ENCODE measurements at regions not wholly inside any gene's neighbourhood (a gene's known extent, or its start where the extent isn't known, plus 50 kb on each side); places are given as distances from the start of the nearest gene placed in this dataset.

DNA sequence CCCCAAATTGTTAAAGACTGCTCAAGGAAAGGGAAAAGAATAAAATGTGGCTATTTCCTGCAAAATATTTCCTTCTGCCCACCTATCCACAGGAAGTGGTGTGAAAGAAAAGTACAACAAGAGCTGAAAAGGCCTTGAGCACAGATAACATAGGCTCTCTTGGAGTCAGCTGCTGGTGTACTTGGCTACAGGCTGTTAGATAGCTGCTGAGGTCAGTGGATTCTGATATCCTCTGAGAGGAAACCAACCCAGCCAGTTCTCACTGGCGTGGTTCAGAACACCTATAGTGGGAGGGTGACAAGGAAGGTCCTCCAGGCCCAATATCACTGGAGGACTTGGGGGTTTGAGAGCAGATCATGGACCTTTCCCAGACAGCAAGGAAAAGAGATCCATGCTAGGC lies 124.4 kb upstream of the GAP43 start:
- intact Hi-C loops (cut with micrococcal nuclease; ENCODE audit: unreplicated experiment) (no loop called here), in situ Hi-C loops (cut with HindIII; ENCODE audit: extremely low pct_ligation_motif_present, low pct_unique_long_range_greater_than_20kb) (no loop called here)
- no peak for TF ChIP-seq ADNP (CRISPR knock-in tag; IDR thresholded peaks at IDR 0.05)
- no peak for TF ChIP-seq ZNF33B (CRISPR knock-in tag; IDR thresholded peaks at IDR 0.05)
- TF ChIP-seq, protein P1, sequence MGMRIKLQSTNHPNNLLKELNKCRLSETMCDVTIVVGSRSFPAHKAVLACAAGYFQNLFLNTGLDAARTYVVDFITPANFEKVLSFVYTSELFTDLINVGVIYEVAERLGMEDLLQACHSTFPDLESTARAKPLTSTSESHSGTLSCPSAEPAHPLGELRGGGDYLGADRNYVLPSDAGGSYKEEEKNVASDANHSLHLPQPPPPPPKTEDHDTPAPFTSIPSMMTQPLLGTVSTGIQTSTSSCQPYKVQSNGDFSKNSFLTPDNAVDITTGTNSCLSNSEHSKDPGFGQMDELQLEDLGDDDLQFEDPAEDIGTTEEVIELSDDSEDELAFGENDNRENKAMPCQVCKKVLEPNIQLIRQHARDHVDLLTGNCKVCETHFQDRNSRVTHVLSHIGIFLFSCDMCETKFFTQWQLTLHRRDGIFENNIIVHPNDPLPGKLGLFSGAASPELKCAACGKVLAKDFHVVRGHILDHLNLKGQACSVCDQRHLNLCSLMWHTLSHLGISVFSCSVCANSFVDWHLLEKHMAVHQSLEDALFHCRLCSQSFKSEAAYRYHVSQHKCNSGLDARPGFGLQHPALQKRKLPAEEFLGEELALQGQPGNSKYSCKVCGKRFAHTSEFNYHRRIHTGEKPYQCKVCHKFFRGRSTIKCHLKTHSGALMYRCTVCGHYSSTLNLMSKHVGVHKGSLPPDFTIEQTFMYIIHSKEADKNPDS (CRISPR knock-in tag; IDR thresholded peaks at IDR 0.05) = no peak
- TF ChIP-seq ZSCAN31 (CRISPR knock-in tag; IDR thresholded peaks at IDR 0.05; ENCODE audit: low read depth) = no peak
- no peak for TF ChIP-seq NR3C1 (CRISPR knock-in tag; IDR thresholded peaks at IDR 0.05)
- no peak for TF ChIP-seq TAF1 (CRISPR knock-in tag; IDR thresholded peaks at IDR 0.05)
- TF ChIP-seq, protein P2, sequence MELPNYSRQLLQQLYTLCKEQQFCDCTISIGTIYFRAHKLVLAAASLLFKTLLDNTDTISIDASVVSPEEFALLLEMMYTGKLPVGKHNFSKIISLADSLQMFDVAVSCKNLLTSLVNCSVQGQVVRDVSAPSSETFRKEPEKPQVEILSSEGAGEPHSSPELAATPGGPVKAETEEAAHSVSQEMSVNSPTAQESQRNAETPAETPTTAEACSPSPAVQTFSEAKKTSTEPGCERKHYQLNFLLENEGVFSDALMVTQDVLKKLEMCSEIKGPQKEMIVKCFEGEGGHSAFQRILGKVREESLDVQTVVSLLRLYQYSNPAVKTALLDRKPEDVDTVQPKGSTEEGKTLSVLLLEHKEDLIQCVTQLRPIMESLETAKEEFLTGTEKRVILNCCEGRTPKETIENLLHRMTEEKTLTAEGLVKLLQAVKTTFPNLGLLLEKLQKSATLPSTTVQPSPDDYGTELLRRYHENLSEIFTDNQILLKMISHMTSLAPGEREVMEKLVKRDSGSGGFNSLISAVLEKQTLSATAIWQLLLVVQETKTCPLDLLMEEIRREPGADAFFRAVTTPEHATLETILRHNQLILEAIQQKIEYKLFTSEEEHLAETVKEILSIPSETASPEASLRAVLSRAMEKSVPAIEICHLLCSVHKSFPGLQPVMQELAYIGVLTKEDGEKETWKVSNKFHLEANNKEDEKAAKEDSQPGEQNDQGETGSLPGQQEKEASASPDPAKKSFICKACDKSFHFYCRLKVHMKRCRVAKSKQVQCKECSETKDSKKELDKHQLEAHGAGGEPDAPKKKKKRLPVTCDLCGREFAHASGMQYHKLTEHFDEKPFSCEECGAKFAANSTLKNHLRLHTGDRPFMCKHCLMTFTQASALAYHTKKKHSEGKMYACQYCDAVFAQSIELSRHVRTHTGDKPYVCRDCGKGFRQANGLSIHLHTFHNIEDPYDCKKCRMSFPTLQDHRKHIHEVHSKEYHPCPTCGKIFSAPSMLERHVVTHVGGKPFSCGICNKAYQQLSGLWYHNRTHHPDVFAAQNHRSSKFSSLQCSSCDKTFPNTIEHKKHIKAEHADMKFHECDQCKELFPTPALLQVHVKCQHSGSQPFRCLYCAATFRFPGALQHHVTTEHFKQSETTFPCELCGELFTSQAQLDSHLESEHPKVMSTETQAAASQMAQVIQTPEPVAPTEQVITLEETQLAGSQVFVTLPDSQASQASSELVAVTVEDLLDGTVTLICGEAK (IDR thresholded peaks at IDR 0.05) = no peak
- TF ChIP-seq, protein P2 (CRISPR knock-in tag; IDR thresholded peaks at IDR 0.05) = no peak
- no peak for TF ChIP-seq KDM4B (CRISPR knock-in tag; IDR thresholded peaks at IDR 0.05)
- TF ChIP-seq ZEB1 (IDR thresholded peaks at IDR 0.05; ENCODE audit: insufficient replicate concordance, low read depth) = no peak
- no peak for TF ChIP-seq SRY (CRISPR knock-in tag; IDR thresholded peaks at IDR 0.05)
- no peak for TF ChIP-seq NFRKB (IDR thresholded peaks at IDR 0.05)
- TF ChIP-seq, protein P3, sequence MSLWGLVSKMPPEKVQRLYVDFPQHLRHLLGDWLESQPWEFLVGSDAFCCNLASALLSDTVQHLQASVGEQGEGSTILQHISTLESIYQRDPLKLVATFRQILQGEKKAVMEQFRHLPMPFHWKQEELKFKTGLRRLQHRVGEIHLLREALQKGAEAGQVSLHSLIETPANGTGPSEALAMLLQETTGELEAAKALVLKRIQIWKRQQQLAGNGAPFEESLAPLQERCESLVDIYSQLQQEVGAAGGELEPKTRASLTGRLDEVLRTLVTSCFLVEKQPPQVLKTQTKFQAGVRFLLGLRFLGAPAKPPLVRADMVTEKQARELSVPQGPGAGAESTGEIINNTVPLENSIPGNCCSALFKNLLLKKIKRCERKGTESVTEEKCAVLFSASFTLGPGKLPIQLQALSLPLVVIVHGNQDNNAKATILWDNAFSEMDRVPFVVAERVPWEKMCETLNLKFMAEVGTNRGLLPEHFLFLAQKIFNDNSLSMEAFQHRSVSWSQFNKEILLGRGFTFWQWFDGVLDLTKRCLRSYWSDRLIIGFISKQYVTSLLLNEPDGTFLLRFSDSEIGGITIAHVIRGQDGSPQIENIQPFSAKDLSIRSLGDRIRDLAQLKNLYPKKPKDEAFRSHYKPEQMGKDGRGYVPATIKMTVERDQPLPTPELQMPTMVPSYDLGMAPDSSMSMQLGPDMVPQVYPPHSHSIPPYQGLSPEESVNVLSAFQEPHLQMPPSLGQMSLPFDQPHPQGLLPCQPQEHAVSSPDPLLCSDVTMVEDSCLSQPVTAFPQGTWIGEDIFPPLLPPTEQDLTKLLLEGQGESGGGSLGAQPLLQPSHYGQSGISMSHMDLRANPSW (CRISPR knock-in tag; IDR thresholded peaks at IDR 0.05; ENCODE audit: borderline replicate concordance) = no peak
- Histone ChIP-seq H3K27ac (ENCODE audit: extremely low read length, insufficient read depth, low read length) (no peak overlapping the region), H3K36me3 (replicated peaks in 1 of 2; ENCODE audit: control insufficient read depth in 1 of 2, insufficient read depth in 2 of 2, low read length in 2 of 2) (no peaks in the 10 kb centered on the region), H3K4me3 (replicated peaks in 1 of 3; ENCODE audit: insufficient read depth in 1 of 3, low read depth in 2 of 3, low read length in 3 of 3) (no peak overlapping the region), H3K4me2 (ENCODE audit: low read depth, low read length) (no peak overlapping the region), H3K9me3 (ENCODE audit: low read length) (no peaks in the 10 kb centered on the region), H4K20me1 (ENCODE audit: insufficient read depth, low read length) (no peaks in the 10 kb centered on the region), H3K79me2 (ENCODE audit: insufficient read depth, low read length) (no peaks in the 10 kb centered on the region), H3K9ac (ENCODE audit: insufficient read depth, low read depth, low read length) (no peak overlapping the region), H2AFZ (ENCODE audit: low read length) (no peak overlapping the region), H3K27me3 (ENCODE audit: control insufficient read depth in 1 of 2, insufficient read depth in 2 of 2, low read length in 2 of 2) (no peaks in the 10 kb centered on the region), H3K4me1 (ENCODE audit: insufficient read depth, low read length) (no peaks in the 10 kb centered on the region)
- no CpG with 5 or more reads among the region's 1 CpG for WGBS (ENCODE audit: low lambda C conversion rate)
- DNase-seq (ENCODE audit: low spot score) (no peak), FAIRE-seq (no peak), ATAC-seq (no peak)
- BruUV-seq (replicated peaks) = no TSS peak
- POLR2A ChIA-PET = no interaction called here
- CTCF ChIA-PET (ENCODE audit: low intra/inter-chr PET ratio, low total read pairs) = no interaction called here

Measured in HepG2 (cell line).